ENCODE measurements at regions not wholly inside any gene's neighbourhood (a gene's known extent, or its start where the extent isn't known, plus 50 kb on each side); places are given as distances from the start of the nearest gene placed in this dataset.

DNA sequence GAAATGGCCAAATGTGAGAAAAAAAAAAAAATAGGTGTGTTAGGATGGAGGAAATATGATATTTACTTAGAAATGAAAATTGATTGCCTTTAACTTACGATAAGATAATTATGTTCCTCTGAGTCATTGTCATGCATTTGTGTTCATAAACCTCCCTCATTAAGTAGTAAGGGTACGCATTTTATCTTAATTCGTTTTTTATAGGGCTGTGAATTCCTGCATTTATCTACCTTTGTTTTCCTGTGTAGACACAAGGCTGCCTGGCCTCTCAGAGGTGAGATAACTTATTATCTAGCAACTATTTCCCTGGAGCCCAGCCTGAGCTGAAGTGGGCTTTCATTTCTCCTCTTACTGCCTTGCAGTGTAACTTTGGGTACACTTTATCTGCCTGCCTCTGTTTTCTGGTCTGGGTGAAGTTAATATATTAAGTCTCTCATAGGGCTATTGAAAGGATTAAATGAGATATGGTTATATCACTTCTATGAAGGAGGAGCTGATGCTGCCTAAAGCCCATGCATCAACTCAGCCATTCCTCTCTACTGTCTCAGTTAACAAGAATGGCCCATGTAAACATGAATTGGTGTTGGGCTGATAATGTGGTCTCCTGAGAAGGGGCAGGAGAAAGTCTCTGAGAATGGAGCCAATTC, 103.8 kb upstream of the KLF4 start:
- TF ChIP-seq POLR2A (IDR thresholded peaks at IDR 0.05; ENCODE audit: low read length) (no peak), GATA1 (IDR thresholded peaks at IDR 0.05; ENCODE audit: low read depth, low read length) (no peak)

All from erythroblast (primary cell).